ENCODE measurements at regions not wholly inside any gene's neighbourhood (a gene's known extent, or its start where the extent isn't known, plus 50 kb on each side); places are given as distances from the start of the nearest gene placed in this dataset.

GRCh38 chr13:69547780-69548179, 559.8 kb upstream of the ATXN8OS start:
- no peak for FAIRE-seq
- Histone ChIP-seq H2BK15ac (ENCODE audit: low read length) (no peak overlapping the region), H4K5ac (ENCODE audit: insufficient read length, low read depth, low read length) (no peak overlapping the region), H3K9me3 (ENCODE audit: insufficient read depth in 2 of 2, low read depth in 1 of 2, low read length in 1 of 2) (no peaks in the 10 kb centered on the region), H3K4me1 (replicated peaks in 1 of 4; ENCODE audit: control insufficient read depth in 3 of 4, insufficient read depth in 4 of 4, low read length in 3 of 4) (no peaks in the 10 kb centered on the region), H3K4ac (replicated peaks; ENCODE audit: insufficient read length, low read depth, low read length) (no peak overlapping the region), H3K27me3 (replicated peaks in 1 of 4; ENCODE audit: control insufficient read depth in 3 of 4, extremely low read depth in 1 of 4, insufficient read depth in 3 of 4, low read length in 3 of 4) (no peaks in the 10 kb centered on the region), H2AFZ (ENCODE audit: low read length) (no peak overlapping the region), H2BK20ac (ENCODE audit: low read length) (no peak overlapping the region), H3K27ac (ENCODE audit: low read depth, low read length) (no peak overlapping the region), H2BK12ac (ENCODE audit: low read depth, low read length) (no peak overlapping the region), H3K23me2 (ENCODE audit: low read depth, low read length) (no peaks in the 10 kb centered on the region), H3K18ac (ENCODE audit: extremely low read depth, low read length) (no peak overlapping the region), H3K23ac (ENCODE audit: insufficient read length) (no peak overlapping the region), H4K91ac (replicated peaks; ENCODE audit: insufficient read length, low read length) (no peak overlapping the region), H2BK120ac (replicated peaks; ENCODE audit: low read depth, low read length) (no peak overlapping the region), H2AK5ac (ENCODE audit: low read depth, low read length) (no peak overlapping the region), H4K8ac (ENCODE audit: extremely low read depth, insufficient read depth, low read length) (no peak overlapping the region), H3K4me2 (ENCODE audit: insufficient read depth in 1 of 2, low read depth in 2 of 2, low read length in 2 of 2) (no peak overlapping the region), H4K20me1 (replicated peaks in 1 of 2; ENCODE audit: control insufficient read depth in 1 of 2, insufficient read depth in 2 of 2, low read length in 2 of 2) (no peaks in the 10 kb centered on the region), H3K79me1 (ENCODE audit: low read depth, low read length) (no peaks in the 10 kb centered on the region), H3K79me2 (ENCODE audit: control insufficient read depth in 1 of 2, insufficient read depth in 2 of 2, low read length in 2 of 2) (no peaks in the 10 kb centered on the region), H3K4me3 (ENCODE audit: extremely low read depth in 1 of 4, insufficient read depth in 2 of 4, low read depth in 3 of 4, low read length in 4 of 4) (no peak overlapping the region), H3K56ac (replicated peaks; ENCODE audit: insufficient read length, low read depth, low read length) (no peak overlapping the region), H2BK5ac (ENCODE audit: low read depth, low read length) (no peak overlapping the region), H3K9ac (replicated peaks in 1 of 4; ENCODE audit: extremely low read depth in 1 of 4, low read depth in 3 of 4, low read length in 3 of 4) (no peak overlapping the region), H3K36me3 (ENCODE audit: control insufficient read depth in 2 of 4, insufficient read depth in 4 of 4, low read length in 3 of 4) (no peaks in the 10 kb centered on the region), H3K14ac (ENCODE audit: insufficient read length) (no peak overlapping the region)
- ChIA-PET CTCF (ENCODE audit: partially characterized antibody) (interaction anchor here (0.8 kb wide), 1 partner anchor 18 kb away, joined by 4 read pairs; no protein-coding TSS in a partner anchor), POLR2A (ENCODE audit: partially characterized antibody) (no interaction called here)
- no peak for TF ChIP-seq CEBPB (IDR thresholded peaks at IDR 0.05; ENCODE audit: low read depth, low read length)
- no peak for TF ChIP-seq TEAD4 (IDR thresholded peaks at IDR 0.05; ENCODE audit: low read depth, low read length)
- no peak for TF ChIP-seq CHD2 (IDR thresholded peaks at IDR 0.05; ENCODE audit: low read length)
- TF ChIP-seq SIN3A (conservative IDR thresholded peaks at IDR 0.05 in 1 of 2, IDR thresholded peaks at IDR 0.05 in 1 of 2; ENCODE audit: low read depth in 1 of 2, low read length in 2 of 2): no peak
- TF ChIP-seq BCL11A (IDR thresholded peaks at IDR 0.05; ENCODE audit: low read depth in 2 of 2, low read length in 2 of 2): no peak
- TF ChIP-seq YY1 (IDR thresholded peaks at IDR 0.05; ENCODE audit: low read depth, low read length): no peak
- no peak for TF ChIP-seq HDAC2 (IDR thresholded peaks at IDR 0.05; ENCODE audit: borderline replicate concordance in 1 of 2, low read depth in 2 of 2, low read length in 2 of 2)
- no peak for TF ChIP-seq TBP (IDR thresholded peaks at IDR 0.05; ENCODE audit: low read depth, low read length)
- TF ChIP-seq NANOG (IDR thresholded peaks at IDR 0.05; ENCODE audit: insufficient read depth, low read depth, low read length, poor library complexity, severe bottlenecking): no peak
- no peak for TF ChIP-seq KDM4A (IDR thresholded peaks at IDR 0.05; ENCODE audit: low read depth, low read length, severe bottlenecking)
- TF ChIP-seq PHF8 (conservative IDR thresholded peaks at IDR 0.05; ENCODE audit: low read depth, low read length): no peak
- 86% methylated on average over 2 of the region's 2 CpGs; no CpG with 5 or more reads in 1 of the 2 experiments for WGBS, 2 experiments (ENCODE audit: extremely low coverage in 1 of 2, insufficient coverage in 1 of 2, insufficient read length in 1 of 2, insufficient replicate concordance in 2 of 2, low coverage in 1 of 2, low lambda C conversion rate in 2 of 2, missing lambda C conversion rate in 1 of 2)
- DNase-seq (ENCODE audit: low read depth in 1 of 2, low spot score in 2 of 2): no peak

Measured in H1 (cell line).